GM19467 (cell line): ENCODE measurements at regions not wholly inside any gene's neighbourhood (a gene's known extent, or its start where the extent isn't known, plus 50 kb on each side); places are given as distances from the start of the nearest gene placed in this dataset.
A peak's percentile ranks its signal among the peaks of the same experiment; 100 is the strongest.
"Not testable (repeated sequence)": the region's sequence is repeated elsewhere in the genome, so short reads cannot be mapped to it uniquely, and the experiment has no call there.

Source experiments
- ATAC-seq: cut with Tn5 transposase; IDR thresholded peaks from one replicate; pipeline ENCODE4 v1.9.1; 2021; ENCODE audit warnings: mild to moderate bottlenecking, moderate library complexity; ENCODE audit not compliant: unreplicated experiment

- no peak for ATAC-seq
Measured at GRCh38 chr3:181917027-181917426, 205.3 kb downstream of the SOX2 start.

- ATAC-seq, result no peak
Measured at GRCh38 chr3:181919375-181919774, 207.7 kb downstream of the SOX2 start.

- ATAC-seq, result no peak
Measured at GRCh38 chr3:181920409-181920808, 208.7 kb downstream of the SOX2 start.

- ATAC-seq, result peak; percentile 91
Measured at GRCh38 chr3:181921220-181921619, 209.5 kb downstream of the SOX2 start.

- not testable (repeated sequence) for ATAC-seq
Measured at GRCh38 chr3:181925841-181926240, 214.1 kb downstream of the SOX2 start.

- no peak for ATAC-seq
Measured at GRCh38 chr3:181929501-181929900, 217.8 kb downstream of the SOX2 start.

- no peak for ATAC-seq
Measured at GRCh38 chr3:181930105-181930504, 218.4 kb downstream of the SOX2 start.

GRCh38 chr3:181932039-181932438 lies 220.3 kb downstream of the SOX2 start:
- peak; percentile 48 for ATAC-seq

- no peak for ATAC-seq
Measured at GRCh38 chr3:181933052-181933618, 221.4 kb downstream of the SOX2 start.

- ATAC-seq, result no peak
Measured at GRCh38 chr3:181935915-181936314, 224.2 kb downstream of the SOX2 start.

GRCh38 chr3:181936774-181937173 lies 225.0 kb downstream of the SOX2 start:
- no peak for ATAC-seq

- ATAC-seq, result not testable (repeated sequence)
Measured at GRCh38 chr3:181938580-181938979, 226.9 kb downstream of the SOX2 start.

GRCh38 chr3:181940703-181941102 lies 229.0 kb downstream of the SOX2 start:
- ATAC-seq, result no peak

- peak; percentile 55 for ATAC-seq
Measured at GRCh38 chr3:181941250-181941649, 229.5 kb downstream of the SOX2 start.

- no peak for ATAC-seq
Measured at GRCh38 chr3:181943285-181943684, 231.6 kb downstream of the SOX2 start.

GRCh38 chr3:181947606-181948005 lies 235.9 kb downstream of the SOX2 start:
- no peak for ATAC-seq

- no peak for ATAC-seq
Measured at GRCh38 chr3:181948286-181948685, 236.6 kb downstream of the SOX2 start.

GRCh38 chr3:181952221-181952620 lies 240.5 kb downstream of the SOX2 start:
- ATAC-seq, result no peak

GRCh38 chr3:181952929-181953328 lies 241.2 kb downstream of the SOX2 start:
- no peak for ATAC-seq

GRCh38 chr3:181955566-181955965 lies 243.8 kb downstream of the SOX2 start:
- ATAC-seq, result no peak

- no peak for ATAC-seq
Measured at GRCh38 chr3:181956122-181956521, 244.4 kb downstream of the SOX2 start.

- no peak for ATAC-seq
Measured at GRCh38 chr3:181966393-181966792, 254.7 kb downstream of the SOX2 start.

GRCh38 chr3:181969925-181970324 lies 258.2 kb downstream of the SOX2 start:
- no peak for ATAC-seq
